NCI-H2196 treated with DMSO at 0.1 percent for 48 hours (cell line): ENCODE measurements at regions not wholly inside any gene's neighbourhood (a gene's known extent, or its start where the extent isn't known, plus 50 kb on each side); places are given as distances from the start of the nearest gene placed in this dataset.

ENCODE experiments used
- DNase-seq: peaks from one replicate; lab custom pipeline; 2025; ENCODE audit not compliant: unreplicated experiment; lab: John Stamatoyannopoulos, UW

GRCh38 chr5:165209101-165209727 lies 1703.8 kb downstream of the MAT2B start:
- no peak for DNase-seq

GRCh38 chr5:165224366-165225045 lies 1719.1 kb downstream of the MAT2B start:
- DNase-seq: no peak

- DNase-seq: no peak
Observed at GRCh38 chr5:165227515-165227914, 1722.1 kb downstream of the MAT2B start.

- DNase-seq: no peak
Observed at GRCh38 chr5:165228184-165228583, 1722.8 kb downstream of the MAT2B start.

- no peak for DNase-seq
Observed at GRCh38 chr5:165231821-165232508, 1726.5 kb downstream of the MAT2B start.

- DNase-seq: no peak
Observed at GRCh38 chr5:165232509-165233028, 1727.2 kb downstream of the MAT2B start.

- no peak for DNase-seq
Observed at GRCh38 chr5:165241811-165242210, 1736.4 kb downstream of the MAT2B start.

- DNase-seq: no peak
Observed at GRCh38 chr5:165242646-165243045, 1737.2 kb downstream of the MAT2B start.

- no peak for DNase-seq
Observed at GRCh38 chr5:165244407-165244806, 1739.0 kb downstream of the MAT2B start.

- DNase-seq: no peak
Observed at GRCh38 chr5:165258197-165258771, 1752.9 kb downstream of the MAT2B start.

- DNase-seq: no peak
Observed at GRCh38 chr5:165260426-165260825, 1755.0 kb downstream of the MAT2B start.

- DNase-seq: no peak
Observed at GRCh38 chr5:165263536-165263935, 1758.1 kb downstream of the MAT2B start.

GRCh38 chr5:165266939-165267338 lies 1761.5 kb downstream of the MAT2B start:
- DNase-seq: no peak

- no peak for DNase-seq
Observed at GRCh38 chr5:165272436-165272835, 1767.0 kb downstream of the MAT2B start.

GRCh38 chr5:165277661-165278060 lies 1772.2 kb downstream of the MAT2B start:
- no peak for DNase-seq

- DNase-seq: no peak
Observed at GRCh38 chr5:165282491-165282890, 1777.1 kb downstream of the MAT2B start.

GRCh38 chr5:165286692-165287091 lies 1781.3 kb downstream of the MAT2B start:
- DNase-seq: no peak

- no peak for DNase-seq
Observed at GRCh38 chr5:165290535-165290934, 1785.1 kb downstream of the MAT2B start.

GRCh38 chr5:165296401-165297130 lies 1791.1 kb downstream of the MAT2B start:
- DNase-seq: no peak

- DNase-seq: no peak
Observed at GRCh38 chr5:165304193-165304827, 1798.9 kb downstream of the MAT2B start.

GRCh38 chr5:165305596-165305995 lies 1800.2 kb downstream of the MAT2B start:
- DNase-seq: no peak
